Stimulated activated naive CD8-positive, alpha-beta T cell treated with anti-CD3 and anti-CD28 coated beads, Interleukin-15, Interleukin-2, amounts not matched to agents 100 U/mL and 50 U/mL, for 24 hours (primary cell): ENCODE measurements at regions not wholly inside any gene's neighbourhood (a gene's known extent, or its start where the extent isn't known, plus 50 kb on each side); places are given as distances from the start of the nearest gene placed in this dataset.

Experiments used
- ATAC-seq: fragments of 150-1000 bp; cut with Tn5 transposase; one replicate; pipeline ENCODE4 v1.10.0; 2021
- DNase-seq: peaks from one replicate; pipeline ENCODE4 v3.0.0; 2021

DNA sequence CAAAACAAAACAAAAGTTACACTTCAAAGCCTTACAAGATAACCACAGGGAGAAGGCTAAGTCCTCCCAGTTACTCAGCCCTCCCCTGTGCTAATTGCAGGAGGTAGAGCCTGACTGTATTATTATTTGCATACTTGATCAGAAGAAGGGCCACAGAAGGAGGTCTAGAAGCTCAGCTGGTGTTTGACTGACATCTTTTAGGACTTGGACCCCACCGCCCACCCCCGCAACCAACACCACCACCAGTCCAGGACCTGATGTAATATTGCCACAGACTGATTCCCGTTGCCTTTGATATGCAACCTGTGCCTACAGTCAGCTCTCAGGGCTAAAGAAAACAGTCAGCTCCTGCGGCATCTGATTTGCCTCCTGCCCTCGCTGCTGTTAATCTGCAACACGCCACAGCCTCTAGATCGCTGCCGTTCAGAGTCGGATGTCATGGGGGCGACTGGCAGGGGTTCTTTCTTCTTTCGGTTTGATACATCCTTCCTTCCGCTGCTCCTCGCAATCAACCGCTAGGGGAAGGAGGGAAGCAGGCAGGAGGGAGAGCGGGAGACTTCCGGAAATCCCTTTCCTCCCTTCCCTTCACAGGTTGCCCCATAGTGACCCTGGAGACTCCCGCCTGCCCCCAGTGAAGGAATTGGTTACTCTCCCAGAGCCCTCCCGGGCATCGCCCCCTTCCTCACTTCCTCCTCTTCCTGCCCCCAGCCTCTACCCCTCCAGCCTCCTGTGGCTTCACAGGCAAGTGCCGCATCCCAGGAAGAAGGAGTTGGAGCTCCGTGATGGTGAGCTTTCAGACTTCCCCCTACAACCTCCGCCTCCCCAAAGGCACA lies 90.5 kb upstream of the SOX9 start:
- peak; percentile 23 for DNase-seq
- no peak for ATAC-seq

DNA sequence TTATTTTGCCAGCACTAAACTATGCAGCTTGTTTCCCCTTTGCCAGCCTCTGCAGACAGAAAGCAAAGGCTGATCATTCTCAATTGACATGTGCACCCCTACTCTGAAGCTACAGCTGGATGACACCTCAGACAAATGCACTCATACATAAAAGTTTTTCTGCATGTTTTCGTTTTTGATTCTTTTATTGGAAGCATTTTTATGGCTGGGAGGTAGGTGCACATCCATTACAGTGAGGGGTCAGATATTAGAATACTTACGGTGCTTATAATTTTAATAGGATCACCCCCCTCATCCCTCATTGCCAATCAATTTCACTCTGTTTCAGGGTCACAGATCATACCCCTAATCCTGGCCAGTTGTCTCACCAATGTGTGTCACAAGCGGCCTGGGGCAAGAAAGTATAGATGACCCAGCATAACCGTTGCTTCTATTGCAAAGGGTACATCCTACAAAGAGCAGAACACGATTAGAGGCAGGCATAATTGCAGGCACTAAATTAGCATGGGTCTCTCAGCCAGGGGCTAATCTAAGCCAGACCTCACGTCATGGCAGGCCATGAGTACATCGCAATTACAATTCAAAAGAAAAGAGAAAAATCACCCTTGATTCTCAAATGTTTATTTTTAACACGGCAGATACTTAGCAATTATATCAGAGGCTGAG lies 89.5 kb upstream of the SOX9 start:
- no peak for ATAC-seq

GRCh38 chr17:72033334-72033733 lies 87.5 kb upstream of the SOX9 start:
- DNase-seq (no peak), ATAC-seq (no peak)

More for the DNA sequence above, 89.5 kb upstream of the SOX9 start:
- DNase-seq: no peak

DNA sequence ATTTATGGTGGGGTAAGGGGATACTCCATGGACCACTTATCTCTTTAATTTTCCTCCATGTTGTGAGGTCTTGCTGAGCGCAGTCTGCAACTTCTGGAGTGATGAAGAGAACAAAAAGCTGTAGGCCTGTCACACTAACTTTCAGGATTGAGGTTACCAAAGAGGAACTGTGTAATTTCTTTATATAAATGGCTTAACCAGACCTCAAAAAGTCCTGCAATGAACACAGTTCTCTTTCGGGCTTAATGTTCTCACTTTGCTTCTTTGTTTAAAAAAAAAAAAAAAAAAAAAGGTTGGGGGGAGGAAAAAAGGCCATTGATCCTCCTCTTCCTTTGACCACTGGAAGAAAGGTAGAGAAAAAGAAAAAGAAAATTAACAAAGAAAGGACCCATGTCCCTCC lies 86.8 kb upstream of the SOX9 start:
- DNase-seq: no peak
- no peak for ATAC-seq

- ATAC-seq (no peak), DNase-seq (no peak)
Observed at GRCh38 chr17:72038427-72038826, 82.4 kb upstream of the SOX9 start.

DNA sequence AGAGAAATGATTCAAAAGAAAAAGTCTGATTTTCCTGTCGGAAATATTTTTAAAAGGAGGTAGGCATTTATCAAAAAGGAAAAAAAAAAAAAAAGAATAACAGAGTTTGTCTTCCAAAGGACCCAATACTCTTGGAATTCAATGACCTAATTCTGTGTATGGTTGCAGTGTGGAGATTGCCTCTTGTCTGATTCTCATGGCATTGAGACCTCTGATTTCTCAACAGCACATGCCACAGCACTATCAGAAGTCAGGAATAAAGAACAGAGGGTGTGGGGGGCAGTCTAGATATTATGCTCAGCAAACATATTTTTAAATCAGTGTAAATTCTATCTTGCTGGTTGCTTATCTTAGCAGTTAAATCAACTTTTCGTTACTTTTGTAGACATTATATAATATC lies 81.3 kb upstream of the SOX9 start:
- no peak for DNase-seq
- ATAC-seq: no peak

GRCh38 chr17:72046178-72046577 lies 74.6 kb upstream of the SOX9 start:
- DNase-seq (no peak), ATAC-seq (no peak)

- no peak for ATAC-seq
- DNase-seq: no peak
Observed at GRCh38 chr17:72046643-72047612, 73.9 kb upstream of the SOX9 start.

GRCh38 chr17:72049914-72050313 lies 70.9 kb upstream of the SOX9 start:
- ATAC-seq (no peak), DNase-seq (no peak)

- ATAC-seq (no peak), DNase-seq (no peak)
Observed at GRCh38 chr17:72053036-72053435, 67.8 kb upstream of the SOX9 start.

GRCh38 chr17:72053449-72053848 lies 67.4 kb upstream of the SOX9 start:
- ATAC-seq: no peak

GRCh38 chr17:72056155-72056554 lies 64.7 kb upstream of the SOX9 start:
- ATAC-seq: no peak

More at GRCh38 chr17:72053449-72053848, 67.4 kb upstream of the SOX9 start:
- no peak for DNase-seq

DNA sequence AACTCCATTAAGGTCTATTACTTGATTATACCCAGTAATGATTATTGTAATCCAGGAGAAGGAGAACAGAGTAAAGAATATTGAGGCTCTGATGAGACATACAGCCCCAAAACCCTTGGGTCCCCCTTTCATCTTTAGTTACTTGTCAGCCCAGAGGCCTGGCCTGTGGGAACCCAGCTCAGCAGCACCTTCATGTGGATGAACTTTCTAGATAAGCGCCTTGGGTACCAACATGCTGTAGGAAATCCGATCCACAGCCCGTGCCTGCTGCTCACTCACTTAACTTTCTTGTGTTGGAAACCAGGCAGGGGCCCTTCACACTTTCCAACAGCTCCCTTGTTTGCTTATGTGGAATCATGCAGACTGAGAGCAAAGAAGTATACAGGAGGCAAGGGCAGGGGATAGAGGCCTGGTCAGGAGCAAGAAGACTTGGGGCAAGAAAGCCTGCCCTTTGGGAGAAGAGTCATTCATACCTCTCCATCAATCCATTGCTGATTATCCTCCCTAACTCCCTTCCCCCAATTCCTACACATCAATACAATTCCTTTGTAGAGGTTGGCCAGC lies 64.0 kb upstream of the SOX9 start:
- no peak for ATAC-seq
- no peak for DNase-seq

More at GRCh38 chr17:72056155-72056554, 64.7 kb upstream of the SOX9 start:
- DNase-seq: no peak

DNA sequence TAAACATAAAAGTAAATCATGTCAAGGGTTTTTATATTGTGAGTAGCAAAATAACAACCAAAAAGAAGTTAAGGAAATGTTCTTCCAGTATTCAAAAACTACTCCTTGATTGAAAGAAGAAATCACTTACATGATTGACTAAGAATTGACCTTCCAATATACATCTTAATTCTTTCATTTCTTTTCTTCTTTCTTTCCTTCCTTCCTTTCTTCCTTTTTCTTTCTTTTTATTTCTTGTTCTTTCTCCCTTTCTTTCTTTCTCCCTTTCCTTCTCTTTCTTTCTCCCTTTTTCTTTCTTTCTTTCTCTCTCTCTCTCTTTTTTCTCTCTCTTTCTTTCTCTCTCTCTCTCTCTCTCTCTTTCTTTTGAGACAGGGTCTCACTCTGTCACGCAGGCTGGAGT lies 60.7 kb upstream of the SOX9 start:
- DNase-seq: no peak
- no peak for ATAC-seq

GRCh38 chr17:72063262-72063661 lies 57.6 kb upstream of the SOX9 start:
- DNase-seq (no peak), ATAC-seq (no peak)

- no peak for DNase-seq
- ATAC-seq: no peak
Observed at GRCh38 chr17:72063756-72064450, 56.9 kb upstream of the SOX9 start.

- DNase-seq (no peak), ATAC-seq (no peak)
Observed at GRCh38 chr17:72064606-72065193, 56.1 kb upstream of the SOX9 start.

DNA sequence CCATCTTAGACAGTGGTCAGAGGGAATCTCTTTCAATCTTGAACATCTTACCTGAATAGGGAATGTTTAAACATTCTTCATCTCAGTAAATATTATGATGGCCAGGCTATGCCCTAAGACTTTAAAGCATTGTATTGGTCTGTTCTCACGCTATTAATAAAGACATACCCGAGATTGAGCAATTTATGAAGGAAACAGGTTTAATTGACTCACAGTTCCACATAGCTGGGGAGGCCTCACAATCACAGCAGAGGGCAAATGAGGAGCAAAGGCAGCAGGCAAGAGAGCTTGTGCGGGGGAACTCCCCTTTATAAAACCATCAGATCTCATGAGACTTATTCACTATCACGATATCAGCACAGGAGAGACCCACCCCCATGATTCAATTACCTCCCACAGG lies 55.3 kb upstream of the SOX9 start:
- ATAC-seq (no peak), DNase-seq (no peak)

- DNase-seq (no peak), ATAC-seq (no peak)
Observed at GRCh38 chr17:72068643-72069042, 52.2 kb upstream of the SOX9 start.

DNA sequence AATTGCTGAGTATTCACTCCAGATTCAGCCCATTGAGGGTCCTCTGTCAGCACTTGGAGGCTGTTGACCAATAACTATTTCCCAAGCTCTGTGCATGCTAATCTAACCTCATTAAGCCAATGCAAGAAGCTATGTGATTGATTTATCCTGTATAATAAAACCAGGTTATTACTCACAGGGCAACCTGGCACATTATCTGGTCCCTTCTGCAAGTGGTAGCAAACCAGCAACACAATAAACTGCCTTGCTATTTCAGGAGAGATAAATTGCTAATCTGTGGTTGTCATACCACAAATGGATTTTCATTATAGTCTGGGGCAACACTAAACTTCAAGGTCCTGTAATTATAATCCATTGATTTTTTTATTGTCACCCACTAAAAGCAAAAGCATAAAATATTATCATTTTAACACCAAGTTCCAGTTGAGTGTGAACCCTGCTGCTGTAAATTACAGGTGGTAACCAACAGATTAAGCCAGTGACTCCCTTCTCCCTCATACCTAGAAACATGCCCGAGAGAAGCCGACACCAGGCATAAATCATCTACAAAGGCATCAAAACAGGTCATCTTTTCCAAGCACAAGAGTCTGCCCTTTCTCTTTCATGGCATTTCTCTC lies 51.1 kb upstream of the SOX9 start:
- ATAC-seq: no peak

More for the DNA sequence above, 51.1 kb upstream of the SOX9 start:
- DNase-seq: no peak
